Posterior vena cava (tissue), 2 donors: ENCODE measurements at regions not wholly inside any gene's neighbourhood (a gene's known extent, or its start where the extent isn't known, plus 50 kb on each side); places are given as distances from the start of the nearest gene placed in this dataset.
"Not testable (repeated sequence)": the region's sequence is repeated elsewhere in the genome, so short reads cannot be mapped to it uniquely, and the experiment has no call there.

Experiments used
- DNase-seq: peaks from one replicate; pipeline ENCODE4 v3.0.0-alpha.2; 2020; ENCODE audit warnings: low spot score
- intact Hi-C, 2 donors: fragments of 100-400 bp; cut with DNase I; formaldehyde crosslinking; loops; one replicate each; pipeline versions ENCODE4 v1.14.1 to v1.14.2; 2022 to 2023
- donor health status: DM: yes; HTN: yes; CAD: no.
- donor health status: DM: yes; HTN: yes; CAD: no.

- no peak for DNase-seq
- intact Hi-C loops: no loop called here
Measured at GRCh38 chr2:107700073-107700472, 126.6 kb upstream of the RGPD4 start.

- intact Hi-C loops: no loop called here
- DNase-seq: no peak
Measured at GRCh38 chr2:107711941-107712340, 114.8 kb upstream of the RGPD4 start.

GRCh38 chr2:107712857-107713256 is 113.8 kb upstream of the RGPD4 start:
- DNase-seq: no peak
- intact Hi-C loops: no loop called here

DNA sequence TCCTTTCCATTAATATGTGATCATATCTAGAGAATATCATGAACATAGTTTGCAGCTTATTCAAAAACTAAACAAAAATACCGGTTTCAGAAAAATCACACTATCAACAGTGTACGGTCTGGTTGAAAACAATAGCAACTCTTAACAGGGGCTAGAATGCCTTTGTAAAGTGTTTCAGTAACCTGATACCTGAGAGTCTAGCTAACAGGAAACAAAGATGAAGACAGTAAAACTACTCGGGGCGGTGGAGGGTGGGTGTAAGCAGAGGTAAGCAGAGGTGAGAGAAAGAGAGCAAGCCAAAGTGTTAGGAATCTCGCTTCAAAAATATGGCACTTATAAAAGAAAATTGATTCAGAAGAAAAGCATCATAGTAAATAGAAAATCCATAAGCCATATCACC is 109.0 kb upstream of the RGPD4 start:
- intact Hi-C loops: no loop called here
- no peak for DNase-seq

GRCh38 chr2:107719141-107719540 is 107.6 kb upstream of the RGPD4 start:
- DNase-seq: no peak
- intact Hi-C loops: no loop called here

GRCh38 chr2:107719836-107720235 is 106.9 kb upstream of the RGPD4 start:
- intact Hi-C loops: no loop called here
- no peak for DNase-seq

GRCh38 chr2:107721178-107721577 is 105.5 kb upstream of the RGPD4 start:
- intact Hi-C loops: no loop called here
- no peak for DNase-seq

DNA sequence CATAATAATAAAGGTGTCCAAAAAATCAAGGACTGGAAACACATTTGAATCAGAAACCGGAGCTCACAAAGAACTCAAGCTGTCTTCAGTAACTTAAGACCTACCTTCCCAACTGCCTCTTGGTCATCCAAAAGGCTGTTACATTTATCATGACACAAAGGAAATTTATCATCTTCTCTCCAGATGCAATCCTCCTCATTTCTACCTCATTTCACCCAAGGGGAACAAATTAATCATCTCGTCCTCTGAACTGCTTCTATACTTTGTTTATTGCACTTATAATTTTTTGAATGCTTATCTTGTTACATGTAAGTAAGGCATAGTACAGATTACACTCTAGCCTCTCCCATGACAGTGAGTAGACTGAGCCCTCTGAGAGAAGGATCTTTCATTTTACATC is 105.1 kb upstream of the RGPD4 start:
- DNase-seq: no peak

GRCh38 chr2:107725824-107726223 is 100.9 kb upstream of the RGPD4 start:
- intact Hi-C loops, DNase-seq: not testable (repeated sequence)

More for the DNA sequence above, 105.1 kb upstream of the RGPD4 start:
- intact Hi-C loops: no loop called here

DNA sequence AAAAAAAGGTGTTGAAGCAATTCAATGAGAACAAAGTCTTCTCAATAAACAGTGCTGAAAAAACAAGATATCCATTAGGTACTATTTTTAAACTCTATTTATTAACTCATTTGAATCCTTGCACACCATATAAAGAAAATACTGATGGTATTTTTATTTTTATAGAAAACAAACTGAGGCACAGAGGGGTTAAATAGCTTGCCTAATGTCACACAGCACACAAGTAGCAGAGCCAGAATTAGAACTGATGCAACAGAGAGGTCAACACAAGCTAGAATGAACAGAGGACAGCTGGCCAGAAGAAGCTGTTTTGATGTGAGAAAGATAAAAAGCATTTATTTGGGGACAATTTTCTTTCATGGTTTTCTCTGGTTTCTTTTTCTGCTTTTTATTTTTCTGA is 99.4 kb upstream of the RGPD4 start:
- intact Hi-C loops: no loop called here
- no peak for DNase-seq

GRCh38 chr2:107728586-107728985 is 98.1 kb upstream of the RGPD4 start:
- intact Hi-C loops: no loop called here

DNA sequence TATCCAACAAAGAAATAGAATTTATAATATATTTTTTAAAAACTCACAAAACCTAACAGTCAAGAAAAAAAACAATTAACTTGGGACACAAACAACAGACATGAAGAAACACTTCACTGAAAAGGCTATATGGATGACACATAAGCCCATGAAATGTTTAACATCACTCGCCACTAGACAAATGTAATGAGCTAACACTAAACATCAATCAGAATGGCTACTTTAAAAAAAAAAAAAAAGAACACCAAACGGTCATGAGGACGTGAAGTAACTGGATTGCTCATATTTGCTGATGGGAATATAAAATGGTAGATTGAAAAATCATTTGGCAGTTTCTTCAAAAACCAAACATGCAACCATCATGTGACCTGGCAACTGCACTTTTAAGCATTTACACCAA is 97.3 kb upstream of the RGPD4 start:
- intact Hi-C loops: no loop called here
- DNase-seq: no peak

More at GRCh38 chr2:107728586-107728985, 98.1 kb upstream of the RGPD4 start:
- no peak for DNase-seq

DNA sequence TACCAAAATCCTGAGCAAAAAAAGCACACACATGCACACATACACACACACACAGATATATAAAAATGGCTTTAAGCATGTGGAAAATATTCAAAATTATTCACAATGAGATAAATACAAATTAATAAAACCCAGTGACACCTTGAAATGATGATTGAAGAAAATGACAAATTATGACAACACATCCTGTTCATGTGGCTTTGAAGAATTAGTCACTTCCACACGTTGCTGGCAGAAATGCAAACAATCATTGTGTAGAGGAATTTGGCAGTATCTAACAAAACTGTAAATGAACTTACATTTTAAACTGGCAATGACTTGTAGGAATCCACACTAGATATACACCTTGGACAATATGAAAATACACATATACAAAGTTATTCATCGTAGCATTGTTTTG is 95.8 kb upstream of the RGPD4 start:
- DNase-seq: no peak
- intact Hi-C loops: no loop called here

- intact Hi-C loops: no loop called here
Measured at GRCh38 chr2:107731435-107731834, 95.3 kb upstream of the RGPD4 start.

DNA sequence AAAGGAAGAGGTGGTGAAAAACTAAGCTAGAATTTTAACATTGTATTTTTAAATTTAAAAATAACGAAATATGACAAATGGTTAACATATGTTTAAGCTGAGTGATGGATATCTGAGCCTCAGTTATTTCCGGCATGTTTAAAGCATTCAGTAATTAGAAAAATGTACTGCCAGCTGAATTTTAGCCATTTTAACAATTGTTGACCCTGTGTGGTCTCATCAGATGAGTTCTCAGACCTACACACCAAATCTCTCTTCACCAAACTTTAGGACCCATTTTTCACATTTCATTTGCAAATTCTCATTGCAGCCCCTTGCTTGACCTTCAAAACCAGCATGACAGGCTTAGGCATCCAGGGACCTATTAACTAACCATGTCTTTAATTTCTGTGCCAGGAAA is 91.5 kb upstream of the RGPD4 start:
- intact Hi-C loops: no loop called here
- DNase-seq: no peak

More at GRCh38 chr2:107731435-107731834, 95.3 kb upstream of the RGPD4 start:
- DNase-seq: no peak

DNA sequence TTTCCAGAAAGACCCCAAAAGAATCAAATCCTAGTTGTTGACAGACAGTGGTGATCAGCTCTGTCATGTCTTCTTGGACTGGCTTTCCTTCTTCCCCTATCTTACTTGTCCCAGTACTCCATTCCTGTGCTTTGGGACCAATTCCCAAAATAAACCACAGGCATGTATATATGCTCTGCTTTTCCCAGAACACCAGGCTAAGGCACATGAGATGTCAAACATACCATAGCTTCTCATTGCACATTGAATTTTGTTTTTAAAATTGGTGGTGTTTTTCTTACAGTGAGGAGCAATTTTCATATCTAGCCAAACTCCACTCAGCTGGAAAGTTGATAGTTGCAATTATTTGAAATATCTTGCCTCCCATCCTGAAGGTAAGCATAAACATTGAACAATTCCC is 88.9 kb upstream of the RGPD4 start:
- intact Hi-C loops: no loop called here

GRCh38 chr2:107738266-107738665 is 88.4 kb upstream of the RGPD4 start:
- DNase-seq: no peak
- intact Hi-C loops: no loop called here

More for the DNA sequence above, 88.9 kb upstream of the RGPD4 start:
- DNase-seq: no peak

- intact Hi-C loops: no loop called here
- no peak for DNase-seq
Measured at GRCh38 chr2:107740300-107740699, 86.4 kb upstream of the RGPD4 start.

- no peak for DNase-seq
- intact Hi-C loops: no loop called here
Measured at GRCh38 chr2:107742460-107743027, 84.1 kb upstream of the RGPD4 start.

GRCh38 chr2:107743274-107743673 is 83.4 kb upstream of the RGPD4 start:
- no peak for DNase-seq
- intact Hi-C loops: no loop called here

DNA sequence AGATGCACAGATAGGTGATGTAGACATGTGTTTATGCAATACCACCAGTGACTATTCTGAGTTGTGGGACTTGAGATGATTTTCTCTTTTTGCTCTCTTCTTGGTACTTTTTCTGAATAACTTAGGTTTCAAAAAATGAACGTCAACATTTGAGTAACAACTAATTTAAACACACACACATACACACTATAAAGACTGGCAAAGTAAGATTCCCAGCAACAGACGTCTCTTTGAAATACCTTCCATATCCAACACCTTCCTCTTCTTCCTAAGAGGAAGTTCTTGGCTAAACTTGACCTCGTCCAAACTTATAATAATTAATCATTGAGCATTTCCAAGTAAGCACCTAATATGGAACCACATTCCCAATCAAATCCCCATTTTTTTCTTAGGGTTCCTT is 81.6 kb upstream of the RGPD4 start:
- intact Hi-C loops: no loop called here
- no peak for DNase-seq
